ENCODE measurements at regions not wholly inside any gene's neighbourhood (a gene's known extent, or its start where the extent isn't known, plus 50 kb on each side); places are given as distances from the start of the nearest gene placed in this dataset.

DNA sequence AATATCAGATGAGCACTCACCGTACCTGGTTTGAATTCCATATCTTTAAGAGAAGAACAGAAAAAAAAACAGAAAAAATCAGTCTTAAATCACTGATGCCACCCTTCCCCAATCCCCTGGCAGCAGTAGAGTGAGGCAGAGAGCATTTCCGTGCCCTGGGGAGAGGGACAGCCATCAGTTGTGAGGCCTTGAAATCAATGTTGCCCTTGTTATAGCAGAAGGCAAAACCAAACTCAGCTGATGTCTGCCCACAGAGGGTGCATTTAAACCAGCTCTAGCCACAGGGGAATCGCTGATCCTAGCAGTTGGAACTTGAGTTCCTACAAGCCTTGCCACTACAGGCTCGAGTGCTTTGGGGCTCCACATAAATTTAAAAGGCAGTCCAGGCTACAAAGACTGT lies 338.5 kb upstream of the FMR1 start:
- no peak overlapping the region for H2BK12ac ChIP-seq (ENCODE audit: insufficient read length, low read depth, low read length)
- no peaks in the 10 kb centered on the region for H3K4me1 ChIP-seq (ENCODE audit: insufficient read depth, low read length)
- no peak overlapping the region for H3K27ac ChIP-seq (ENCODE audit: insufficient read length, low read depth, low read length)
- Mint-ChIP-seq H3K4me1 (no peaks in the 10 kb centered on the region), H3K27ac (no peak overlapping the region), H3K36me3 (ENCODE audit: insufficient read depth in 1 of 3, low read depth in 3 of 3) (peaks cover 0 to 2% (median 0%) of the 10 kb centered on the region in 3 experiments; a peak in 3 of 7 replicates), H3K9me3 (peaks cover 57 to 62% of the 10 kb centered on the region in 2 experiments), H3K4me3 (no peak overlapping the region), H3K27me3 (ENCODE audit: low read depth) (peaks cover 11% of the 10 kb centered on the region)
- no peak overlapping the region for H3K18ac ChIP-seq (ENCODE audit: insufficient read length, low read depth, low read length)
- no peak overlapping the region for H3T11ph ChIP-seq (ENCODE audit: low read length)
- no peak overlapping the region for H2BK120ac ChIP-seq (ENCODE audit: low read depth, low read length, poor library complexity, severe bottlenecking)
- DNase-seq, result no peak
- no peak overlapping the region for H2AFZ ChIP-seq (ENCODE audit: low read length)
- no peak overlapping the region for H3K4ac ChIP-seq (ENCODE audit: low read depth, low read length)
- no peaks in the 10 kb centered on the region for H4K20me1 ChIP-seq (ENCODE audit: control insufficient read depth, insufficient read depth, insufficient read length)
- no peak overlapping the region for H4K91ac ChIP-seq (ENCODE audit: insufficient read length, low read depth, low read length)
- H3K4me2 ChIP-seq (ENCODE audit: insufficient read depth, insufficient read length, low read length), result no peak overlapping the region
- H2BK5ac ChIP-seq (ENCODE audit: insufficient read length, low read length), result no peak overlapping the region
- H3K14ac ChIP-seq (ENCODE audit: insufficient read depth, low read length), result no peak overlapping the region
- H2BK20ac ChIP-seq (ENCODE audit: low read depth, low read length, poor library complexity, severe bottlenecking), result no peak overlapping the region
- TF ChIP-seq, protein P1, sequence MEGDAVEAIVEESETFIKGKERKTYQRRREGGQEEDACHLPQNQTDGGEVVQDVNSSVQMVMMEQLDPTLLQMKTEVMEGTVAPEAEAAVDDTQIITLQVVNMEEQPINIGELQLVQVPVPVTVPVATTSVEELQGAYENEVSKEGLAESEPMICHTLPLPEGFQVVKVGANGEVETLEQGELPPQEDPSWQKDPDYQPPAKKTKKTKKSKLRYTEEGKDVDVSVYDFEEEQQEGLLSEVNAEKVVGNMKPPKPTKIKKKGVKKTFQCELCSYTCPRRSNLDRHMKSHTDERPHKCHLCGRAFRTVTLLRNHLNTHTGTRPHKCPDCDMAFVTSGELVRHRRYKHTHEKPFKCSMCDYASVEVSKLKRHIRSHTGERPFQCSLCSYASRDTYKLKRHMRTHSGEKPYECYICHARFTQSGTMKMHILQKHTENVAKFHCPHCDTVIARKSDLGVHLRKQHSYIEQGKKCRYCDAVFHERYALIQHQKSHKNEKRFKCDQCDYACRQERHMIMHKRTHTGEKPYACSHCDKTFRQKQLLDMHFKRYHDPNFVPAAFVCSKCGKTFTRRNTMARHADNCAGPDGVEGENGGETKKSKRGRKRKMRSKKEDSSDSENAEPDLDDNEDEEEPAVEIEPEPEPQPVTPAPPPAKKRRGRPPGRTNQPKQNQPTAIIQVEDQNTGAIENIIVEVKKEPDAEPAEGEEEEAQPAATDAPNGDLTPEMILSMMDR (conservative IDR thresholded peaks at IDR 0.05), result no peak
- H3K79me1 ChIP-seq (ENCODE audit: insufficient read depth, low read depth, low read length, poor library complexity, severe bottlenecking), result no peaks in the 10 kb centered on the region
- H3K23ac ChIP-seq (ENCODE audit: insufficient read length, low read depth, low read length), result no peak overlapping the region
- no peak overlapping the region for H4K5ac ChIP-seq (ENCODE audit: insufficient read length, low read depth, low read length)
- H2BK15ac ChIP-seq (ENCODE audit: low read depth, low read length), result no peak overlapping the region
- H3K27me3 ChIP-seq (ENCODE audit: insufficient read depth, low read length), result no peaks in the 10 kb centered on the region
- H3K56ac ChIP-seq (ENCODE audit: insufficient read length, low read depth, low read length), result no peak overlapping the region
- H2AK5ac ChIP-seq (ENCODE audit: insufficient read length, low read length), result no peak overlapping the region
- no peak overlapping the region for H4K8ac ChIP-seq (replicated peaks; ENCODE audit: insufficient read length, low read depth, low read length)
- no peaks in the 10 kb centered on the region for H3K79me2 ChIP-seq (ENCODE audit: insufficient read depth, low read length)
- no CpG with 5 or more reads among the region's 4 CpGs for WGBS (ENCODE audit: extremely low coverage, insufficient read length, low lambda C conversion rate)
- no peaks in the 10 kb centered on the region for H3K23me2 ChIP-seq (ENCODE audit: insufficient read length, low read depth, low read length, poor library complexity, severe bottlenecking)
- H3K9me3 ChIP-seq (ENCODE audit: control insufficient read depth, low read depth, low read length), result peaks cover 8% of the 10 kb centered on the region
- no peak overlapping the region for H3K9ac ChIP-seq (ENCODE audit: extremely low read depth, insufficient read length, low read length)

Measured in H9 (cell line).